A673 (cell line): ENCODE measurements at regions not wholly inside any gene's neighbourhood (a gene's known extent, or its start where the extent isn't known, plus 50 kb on each side); places are given as distances from the start of the nearest gene placed in this dataset.

Experiments used
- EZH2 ChIP-seq: fragments of 200-600 bp; sonication (generic); IDR thresholded peaks from 2 replicates; pipeline ENCODE4 v1.6.1; 2017; ENCODE audit warnings: borderline replicate concordance, low read depth, mild to moderate bottlenecking, mixed read lengths, antibody characterized with exemption, low read length; ENCODE audit not compliant: poor library complexity, severe bottlenecking
- TF ChIP-seq, protein P1 (sequence below): fragments of 300-800, 200-600 bp; sonication (generic); conservative IDR thresholded peaks from 2 replicates; pipeline ENCODE4 v1.5.1; 2017; ENCODE audit warnings: low read depth, mild to moderate bottlenecking, antibody characterized with exemption, low read length, moderate library complexity, mixed read lengths

GRCh38 chr1:194723067-194723466 is 1536.7 kb upstream of the B3GALT2 start:
- TF ChIP-seq, protein P1, sequence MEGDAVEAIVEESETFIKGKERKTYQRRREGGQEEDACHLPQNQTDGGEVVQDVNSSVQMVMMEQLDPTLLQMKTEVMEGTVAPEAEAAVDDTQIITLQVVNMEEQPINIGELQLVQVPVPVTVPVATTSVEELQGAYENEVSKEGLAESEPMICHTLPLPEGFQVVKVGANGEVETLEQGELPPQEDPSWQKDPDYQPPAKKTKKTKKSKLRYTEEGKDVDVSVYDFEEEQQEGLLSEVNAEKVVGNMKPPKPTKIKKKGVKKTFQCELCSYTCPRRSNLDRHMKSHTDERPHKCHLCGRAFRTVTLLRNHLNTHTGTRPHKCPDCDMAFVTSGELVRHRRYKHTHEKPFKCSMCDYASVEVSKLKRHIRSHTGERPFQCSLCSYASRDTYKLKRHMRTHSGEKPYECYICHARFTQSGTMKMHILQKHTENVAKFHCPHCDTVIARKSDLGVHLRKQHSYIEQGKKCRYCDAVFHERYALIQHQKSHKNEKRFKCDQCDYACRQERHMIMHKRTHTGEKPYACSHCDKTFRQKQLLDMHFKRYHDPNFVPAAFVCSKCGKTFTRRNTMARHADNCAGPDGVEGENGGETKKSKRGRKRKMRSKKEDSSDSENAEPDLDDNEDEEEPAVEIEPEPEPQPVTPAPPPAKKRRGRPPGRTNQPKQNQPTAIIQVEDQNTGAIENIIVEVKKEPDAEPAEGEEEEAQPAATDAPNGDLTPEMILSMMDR: no peak
- no peak for TF ChIP-seq EZH2
